HG03280 (cell line): ENCODE measurements at regions not wholly inside any gene's neighbourhood (a gene's known extent, or its start where the extent isn't known, plus 50 kb on each side); places are given as distances from the start of the nearest gene placed in this dataset.

ENCODE experiments used
- ATAC-seq: cut with Tn5 transposase; IDR thresholded peaks from one replicate; pipeline ENCODE4 v1.9.1; 2021; ENCODE audit warnings: mild to moderate bottlenecking, moderate library complexity; ENCODE audit not compliant: unreplicated experiment

DNA sequence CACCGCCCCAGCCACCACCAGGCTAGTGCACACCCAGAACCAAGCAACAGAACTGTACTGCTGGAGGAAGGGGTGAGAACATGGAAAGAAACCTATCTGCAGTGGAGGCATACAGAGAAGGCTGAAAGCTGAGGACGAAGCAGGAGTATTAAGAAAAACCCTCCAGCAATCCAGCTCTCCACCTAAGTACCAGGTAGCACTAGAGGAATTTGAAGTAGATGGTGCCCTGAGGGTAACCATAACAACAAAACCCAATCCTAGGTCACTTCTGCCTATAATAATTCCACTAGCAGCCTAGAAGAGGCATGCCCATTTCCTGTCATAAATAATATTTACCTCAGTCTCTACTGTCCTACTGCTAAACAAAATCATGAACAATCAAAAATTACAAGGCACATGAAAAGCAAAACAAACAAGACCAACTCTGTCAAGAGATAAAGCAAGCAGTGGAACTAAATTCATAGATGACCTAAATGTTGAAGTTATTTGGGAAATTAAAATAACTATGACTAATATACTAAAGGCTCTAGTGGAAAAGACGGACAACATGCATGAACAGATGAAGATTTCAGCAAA lies 51.1 kb downstream of the HYCC1 start:
- ATAC-seq = no peak

DNA sequence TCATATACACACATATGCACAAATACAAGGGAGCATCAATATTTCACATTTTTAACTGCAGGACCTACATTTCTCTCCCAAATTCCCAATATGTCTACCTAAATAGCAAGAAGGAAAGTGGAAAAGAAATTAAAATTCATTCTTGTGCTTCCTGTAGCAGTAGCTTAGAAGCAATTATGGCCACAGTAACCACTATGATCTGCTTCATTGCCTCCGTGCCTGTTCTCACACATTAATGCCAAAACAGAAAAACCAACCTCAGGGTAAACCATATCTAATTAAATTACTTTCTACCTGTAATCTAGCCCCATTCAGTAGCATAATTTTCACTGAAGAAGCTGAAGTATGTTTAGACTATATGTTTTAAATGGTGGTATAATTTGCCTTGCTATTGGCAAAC lies 55.2 kb downstream of the HYCC1 start:
- ATAC-seq = no peak

- no peak for ATAC-seq
These were observed 59.7 kb downstream of the HYCC1 start for GRCh38 chr7:22954251-22954650.

- ATAC-seq = no peak
These were observed 61.5 kb downstream of the HYCC1 start for GRCh38 chr7:22952306-22953015.

DNA sequence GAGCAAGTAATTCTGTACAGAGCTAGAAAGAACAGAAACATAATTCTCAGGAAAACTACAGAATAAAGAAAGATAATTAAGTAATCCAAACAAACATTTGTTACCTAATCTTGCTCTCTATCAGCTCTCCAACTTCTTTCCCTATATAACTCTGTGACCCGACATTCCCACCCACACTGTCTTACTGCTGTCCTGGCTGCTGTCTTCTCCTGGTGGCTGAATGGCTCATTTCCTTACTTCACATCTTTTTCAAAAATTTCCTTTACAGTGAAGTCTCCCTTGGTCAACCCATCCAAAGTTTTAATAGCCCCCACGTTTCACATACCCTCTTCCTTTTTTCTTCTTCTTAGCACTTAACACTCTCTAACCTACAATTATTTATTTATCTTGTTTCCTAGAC lies 64.0 kb downstream of the HYCC1 start:
- ATAC-seq = no peak

GRCh38 chr7:22949221-22949620 lies 64.7 kb downstream of the HYCC1 start:
- no peak for ATAC-seq

- no peak for ATAC-seq
These were observed 65.2 kb downstream of the HYCC1 start for GRCh38 chr7:22948770-22949169.

DNA sequence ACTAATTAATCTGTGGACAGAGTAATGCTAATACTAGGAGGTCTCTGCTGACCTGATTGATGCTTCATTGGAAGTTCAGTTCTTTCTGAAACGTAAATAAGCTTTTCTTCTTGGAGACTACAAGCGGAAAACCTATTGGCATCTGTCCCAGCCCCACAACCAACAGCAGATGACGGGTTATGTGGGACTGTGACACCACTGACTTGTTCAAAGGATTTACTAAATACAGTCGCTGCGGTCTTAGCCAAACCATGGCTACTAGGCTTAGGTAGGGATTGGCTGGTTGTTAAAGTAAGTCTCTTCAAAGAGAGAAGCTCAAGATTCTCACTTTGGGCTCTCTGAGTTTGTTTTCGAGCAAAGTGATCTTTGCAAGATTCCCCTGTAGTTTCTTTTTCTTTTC lies 68.3 kb downstream of the HYCC1 start:
- no peak for ATAC-seq

- no peak for ATAC-seq
These were observed 69.4 kb downstream of the HYCC1 start for GRCh38 chr7:22944510-22944909.

DNA sequence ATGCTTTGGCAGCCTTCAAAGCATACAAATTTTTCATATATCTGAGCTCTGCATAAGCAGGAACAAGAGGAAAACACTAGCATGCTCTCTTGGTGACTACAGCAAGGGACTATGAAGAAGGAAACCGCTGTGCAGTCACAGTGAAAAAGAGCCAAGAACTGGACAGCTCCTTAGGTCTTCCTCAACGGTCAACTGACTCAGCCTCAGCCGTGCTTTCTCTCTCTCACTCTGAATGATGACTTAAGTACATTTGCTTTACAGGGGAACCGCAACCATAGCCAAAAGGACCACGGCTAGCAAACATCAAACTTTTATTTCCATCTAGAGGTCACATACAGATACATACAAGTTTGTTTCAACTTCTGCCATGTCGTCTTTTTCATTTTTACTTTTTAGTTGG lies 69.9 kb downstream of the HYCC1 start:
- no peak for ATAC-seq

DNA sequence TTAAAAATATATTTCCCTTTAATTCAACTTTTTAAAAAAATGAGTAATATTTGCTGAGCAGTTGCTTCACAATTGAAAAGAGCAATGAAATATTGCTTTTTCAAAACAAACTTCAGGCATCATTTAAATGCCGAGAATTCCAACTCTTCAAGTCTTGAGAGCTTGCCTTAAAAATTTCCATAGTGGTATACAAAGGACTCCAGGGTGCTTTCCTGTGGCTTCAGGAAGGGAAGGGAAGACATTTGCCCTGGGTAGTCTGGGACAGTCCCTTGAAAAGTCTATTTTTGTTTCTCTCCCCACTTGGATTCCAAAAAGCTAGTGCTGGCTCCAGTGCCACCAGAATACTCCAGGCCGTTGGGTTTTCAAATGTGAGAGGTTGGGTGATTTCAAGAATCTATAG lies 71.7 kb downstream of the HYCC1 start:
- ATAC-seq = no peak

GRCh38 chr7:22939842-22940241 lies 74.1 kb downstream of the HYCC1 start:
- ATAC-seq = no peak

GRCh38 chr7:22937946-22938345 lies 76.0 kb downstream of the HYCC1 start:
- no peak for ATAC-seq

- ATAC-seq = no peak
These were observed 77.7 kb downstream of the HYCC1 start for GRCh38 chr7:22936246-22936645.

- no peak for ATAC-seq
These were observed 78.7 kb downstream of the HYCC1 start for GRCh38 chr7:22935269-22935668.

DNA sequence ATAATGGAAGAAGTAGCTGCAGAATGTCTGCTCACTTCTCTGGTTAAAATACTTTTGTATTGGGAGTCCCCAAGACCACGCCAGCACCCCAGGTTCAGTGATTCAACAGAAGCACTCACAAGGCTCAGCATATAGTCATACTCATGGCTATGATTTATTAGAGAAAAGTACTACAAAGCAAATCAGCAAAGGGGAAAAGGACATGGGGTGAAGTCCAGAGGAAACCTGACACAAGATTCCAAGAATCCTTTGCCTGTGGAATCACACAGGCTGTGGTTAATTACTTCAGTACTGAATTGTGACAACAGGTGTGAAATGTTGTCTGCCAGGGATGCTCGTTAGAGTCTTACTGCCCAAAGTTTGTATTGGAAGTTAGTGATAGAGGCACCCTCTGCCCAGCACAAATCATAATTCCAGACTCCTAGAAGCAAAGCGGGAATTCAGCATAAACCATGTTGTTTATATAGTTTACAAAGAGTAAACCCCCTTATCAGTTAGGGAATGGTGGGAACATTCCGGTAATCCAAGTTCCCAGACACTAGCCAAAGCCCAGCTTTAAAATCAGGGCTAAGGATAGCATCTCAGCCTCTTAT lies 79.4 kb downstream of the HYCC1 start:
- no peak for ATAC-seq

- ATAC-seq = no peak
These were observed 79.9 kb downstream of the HYCC1 start for GRCh38 chr7:22934023-22934422.

DNA sequence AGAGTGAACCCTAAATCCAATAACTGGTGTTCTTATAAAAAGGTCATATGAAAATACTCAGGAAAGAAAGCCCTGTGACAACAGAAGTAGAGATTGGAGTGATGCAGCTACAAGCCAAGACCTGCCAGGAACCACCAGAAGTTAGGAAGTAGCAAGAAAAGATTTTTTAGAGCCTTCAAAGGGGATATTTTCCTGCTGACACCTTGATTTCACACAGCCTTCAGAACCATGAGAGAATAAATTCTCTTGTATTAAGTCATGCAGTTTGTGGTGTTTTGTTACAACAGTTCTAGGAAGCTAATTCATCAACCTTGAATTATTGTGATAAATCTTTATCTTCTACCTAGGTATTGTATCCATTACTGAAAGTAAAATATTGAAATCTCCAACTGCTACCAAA lies 81.0 kb downstream of the HYCC1 start:
- no peak for ATAC-seq

DNA sequence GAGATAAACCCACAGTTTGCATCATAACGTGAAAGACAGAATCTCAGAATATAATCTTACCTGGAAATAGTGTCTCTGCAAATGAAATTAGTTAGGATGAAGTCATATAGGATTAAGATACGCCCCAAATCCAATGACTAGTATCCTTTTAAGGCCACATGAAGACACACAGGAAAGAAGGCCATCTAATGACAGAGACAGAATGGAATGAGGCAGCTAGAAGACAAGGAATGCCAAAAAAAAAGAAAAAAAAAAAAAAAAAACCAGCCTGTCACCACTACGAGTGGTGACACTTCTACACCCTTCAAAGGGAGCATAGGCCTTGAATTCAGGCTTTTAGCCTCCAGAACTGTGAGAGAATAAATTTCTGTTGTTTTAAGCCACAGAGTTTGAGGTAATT lies 82.9 kb downstream of the HYCC1 start:
- ATAC-seq = no peak

DNA sequence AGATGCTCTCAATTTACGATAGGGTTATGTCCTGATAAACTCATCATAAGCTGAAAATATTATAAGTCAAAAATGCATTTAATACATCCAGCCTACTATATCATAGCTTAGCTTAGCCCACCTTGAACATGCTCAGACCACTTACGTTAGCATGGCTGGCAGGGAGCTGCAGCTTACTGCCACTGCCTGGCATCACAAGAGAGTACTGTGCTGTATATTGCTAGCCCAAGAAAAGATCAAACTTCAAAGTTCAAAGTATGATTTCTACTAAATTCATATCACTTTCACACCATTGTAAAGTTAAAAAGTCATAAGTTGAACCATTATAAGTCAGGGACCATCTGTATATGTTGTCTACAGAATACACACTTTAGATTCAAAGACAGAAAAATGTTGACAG lies 91.6 kb downstream of the HYCC1 start:
- ATAC-seq = no peak

DNA sequence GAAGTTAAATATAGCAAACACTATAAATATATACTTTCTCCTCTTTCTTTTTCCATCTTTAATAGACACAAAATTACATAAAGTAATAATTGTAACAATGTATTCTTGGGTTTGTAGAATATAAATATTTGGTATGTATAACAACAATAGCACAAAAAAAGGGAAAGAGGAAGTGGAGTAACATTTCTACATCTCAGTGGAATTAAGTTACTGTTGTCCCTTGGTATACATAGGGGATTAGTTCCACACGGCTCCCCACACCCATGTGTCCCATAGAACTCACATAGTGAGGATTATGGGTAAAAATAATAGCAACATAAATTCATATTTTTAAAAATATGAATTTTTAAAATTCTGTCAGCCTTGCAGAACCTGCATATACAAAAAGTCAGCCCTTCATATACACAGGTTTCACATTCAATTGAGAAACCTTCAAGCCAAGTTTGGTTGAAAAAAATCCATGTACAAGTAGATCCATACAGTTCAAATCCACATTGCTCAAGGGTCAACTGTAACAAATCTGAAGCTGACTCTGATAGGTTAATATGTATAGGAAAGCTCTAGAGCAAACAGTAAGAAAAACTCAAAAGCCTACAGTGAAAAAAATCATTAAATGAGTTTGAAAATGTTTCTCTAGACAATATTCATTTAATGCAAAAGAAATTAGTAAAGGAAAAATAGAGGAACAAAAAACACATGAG lies 92.4 kb downstream of the HYCC1 start:
- no peak for ATAC-seq

DNA sequence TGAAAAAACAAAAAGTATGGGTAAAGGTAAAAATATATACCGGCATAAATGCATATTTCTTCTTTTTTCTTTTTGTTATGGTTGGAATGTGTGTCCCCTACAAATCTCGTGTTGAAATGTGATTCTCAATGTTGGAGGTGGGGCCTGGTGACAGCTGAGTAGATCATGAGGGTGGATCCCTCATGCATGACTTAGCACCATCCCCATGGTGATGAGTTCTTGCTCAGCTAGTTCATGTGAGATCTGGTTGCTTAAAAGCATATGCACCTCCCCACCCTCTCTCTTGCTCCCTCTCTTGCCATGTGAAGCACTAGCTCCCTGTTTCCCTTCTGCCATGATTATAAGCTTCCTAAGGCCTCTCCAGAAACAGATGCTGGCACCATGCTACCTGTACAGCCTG lies 93.3 kb downstream of the HYCC1 start:
- ATAC-seq = no peak
